Lower leg skin (tissue), 4 donors: ENCODE measurements at regions not wholly inside any gene's neighbourhood (a gene's known extent, or its start where the extent isn't known, plus 50 kb on each side); places are given as distances from the start of the nearest gene placed in this dataset.

Experiments used
- DNase-seq, 2 donors: peaks; one replicate each; pipeline ENCODE4 v3.0.0-alpha.2; 2019; ENCODE audit warnings: low spot score in 2 of 2
- H3K4me3 ChIP-seq: fragments of 200-600 bp; sonication (generic); 2 replicates; pipeline ENCODE4 v1.5.1; 2017; ENCODE audit warnings: mild to moderate bottlenecking, low read depth; ENCODE audit not compliant: poor library complexity, severe bottlenecking
- POLR2A ChIP-seq, 2 donors: fragments of 450-650 bp; IDR thresholded peaks; one replicate each; pipeline ENCODE4 v1.6.1; 2016 to 2017; ENCODE audit warnings: antibody characterized with exemption in 2 of 2, mild to moderate bottlenecking in 1 of 2, moderate library complexity in 1 of 2
- WGBS, 2 donors: methylation state at CpG; one replicate each; pipeline ENCODE4 v1.1.5; 2018; 5-methylcytosine and 5-hydroxymethylcytosine counted together
- intact Hi-C: fragments of 100-400 bp; cut with DNase I; formaldehyde crosslinking; loops from one replicate; pipeline ENCODE4 v1.15.0; 2023; ENCODE audit warnings: low total_unique reads
- TF ChIP-seq, protein P1 (sequence below), 3 donors: fragments of 450-650 bp; IDR thresholded peaks; one replicate each; pipeline ENCODE4 v1.5.1; 2016; ENCODE audit warnings: antibody characterized with exemption in 3 of 3, mild to moderate bottlenecking in 3 of 3, moderate library complexity in 2 of 3

DNA sequence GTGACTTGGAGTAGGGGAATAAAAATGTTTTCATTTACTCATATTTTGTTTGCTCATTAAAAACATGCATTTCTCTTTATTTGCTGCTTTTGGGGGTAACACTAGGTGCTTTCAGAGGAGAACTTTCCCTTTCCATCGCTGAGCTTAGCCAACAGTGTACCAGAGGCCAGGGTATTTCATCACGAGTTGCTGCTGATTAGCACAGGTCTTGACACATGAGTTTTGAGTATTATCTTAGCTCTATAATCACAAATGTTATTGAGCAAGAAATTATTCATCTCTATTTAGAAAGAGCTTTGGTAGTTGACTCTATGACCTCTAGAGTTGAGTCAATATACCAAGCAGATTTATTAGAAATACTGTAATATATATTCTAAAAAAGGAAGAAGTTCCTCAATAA, 375.9 kb downstream of the NXPH1 start:
- H3K4me3 ChIP-seq = no peak overlapping the region
- no peak for TF ChIP-seq POLR2A (IDR thresholded peaks at IDR 0.05)
- TF ChIP-seq, protein P1, sequence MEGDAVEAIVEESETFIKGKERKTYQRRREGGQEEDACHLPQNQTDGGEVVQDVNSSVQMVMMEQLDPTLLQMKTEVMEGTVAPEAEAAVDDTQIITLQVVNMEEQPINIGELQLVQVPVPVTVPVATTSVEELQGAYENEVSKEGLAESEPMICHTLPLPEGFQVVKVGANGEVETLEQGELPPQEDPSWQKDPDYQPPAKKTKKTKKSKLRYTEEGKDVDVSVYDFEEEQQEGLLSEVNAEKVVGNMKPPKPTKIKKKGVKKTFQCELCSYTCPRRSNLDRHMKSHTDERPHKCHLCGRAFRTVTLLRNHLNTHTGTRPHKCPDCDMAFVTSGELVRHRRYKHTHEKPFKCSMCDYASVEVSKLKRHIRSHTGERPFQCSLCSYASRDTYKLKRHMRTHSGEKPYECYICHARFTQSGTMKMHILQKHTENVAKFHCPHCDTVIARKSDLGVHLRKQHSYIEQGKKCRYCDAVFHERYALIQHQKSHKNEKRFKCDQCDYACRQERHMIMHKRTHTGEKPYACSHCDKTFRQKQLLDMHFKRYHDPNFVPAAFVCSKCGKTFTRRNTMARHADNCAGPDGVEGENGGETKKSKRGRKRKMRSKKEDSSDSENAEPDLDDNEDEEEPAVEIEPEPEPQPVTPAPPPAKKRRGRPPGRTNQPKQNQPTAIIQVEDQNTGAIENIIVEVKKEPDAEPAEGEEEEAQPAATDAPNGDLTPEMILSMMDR (IDR thresholded peaks at IDR 0.05) = no peak
- intact Hi-C loops = no loop called here
- DNase-seq = no peak
- 64 to 69% methylated on average over 2 of the region's 2 CpGs for WGBS, 2 donors

DNA sequence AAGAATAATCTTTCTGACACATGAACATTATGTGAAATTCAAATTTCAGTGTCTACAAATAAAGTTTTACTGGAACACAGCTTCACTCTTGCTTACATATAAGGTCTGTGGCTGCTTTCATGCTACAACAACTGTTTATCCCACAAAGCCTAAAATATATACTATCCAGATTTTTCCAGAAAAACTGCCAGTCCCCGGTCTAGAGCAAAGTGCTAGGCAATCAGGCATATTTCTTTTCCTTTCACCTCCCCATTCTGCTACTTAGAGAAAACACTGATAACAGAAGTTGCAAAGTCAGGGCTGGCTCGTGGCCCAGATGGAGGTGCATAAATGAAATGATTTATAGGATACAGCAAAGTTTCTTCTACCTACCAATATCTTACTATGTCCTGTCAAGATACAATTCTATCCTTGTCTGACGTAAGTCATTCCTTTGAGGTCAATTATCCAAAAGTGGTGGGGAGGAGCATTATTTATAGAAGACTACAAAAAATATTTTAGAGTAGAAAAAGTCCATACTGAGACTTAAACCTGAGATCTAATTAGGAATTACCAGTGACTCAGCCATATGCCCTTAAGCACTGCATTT, 384.1 kb downstream of the NXPH1 start:
- 27 to 40% methylated on average over 3 of the region's 3 CpGs for WGBS, 2 donors
- no peak for TF ChIP-seq POLR2A (IDR thresholded peaks at IDR 0.05)
- TF ChIP-seq, protein P1 (IDR thresholded peaks at IDR 0.05) = no peak
- intact Hi-C loops = no loop called here
- DNase-seq = no peak
- no peak overlapping the region for H3K4me3 ChIP-seq

DNA sequence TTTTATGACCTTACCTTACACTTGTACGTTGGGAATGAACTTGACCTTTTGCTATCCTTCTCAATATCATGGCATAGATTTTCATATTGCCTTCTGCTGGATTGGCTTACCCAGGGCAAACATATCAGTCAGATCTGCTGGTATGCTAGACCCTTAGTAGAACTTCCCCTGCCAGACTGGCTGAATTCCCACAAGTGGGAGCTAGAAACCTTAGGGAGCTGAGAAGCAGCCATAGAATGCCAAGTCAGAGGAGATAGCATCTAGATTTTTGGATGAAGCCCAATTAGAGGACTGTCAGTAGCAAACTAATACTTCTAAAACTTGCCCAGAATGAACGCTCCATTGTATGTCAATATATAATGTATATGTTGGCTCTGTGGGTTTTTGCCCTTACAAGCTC, 385.0 kb downstream of the NXPH1 start:
- intact Hi-C loops = no loop called here
- DNase-seq = no peak
- TF ChIP-seq POLR2A (IDR thresholded peaks at IDR 0.05) = no peak
- TF ChIP-seq, protein P1 (IDR thresholded peaks at IDR 0.05) = no peak
- H3K4me3 ChIP-seq = no peak overlapping the region
- WGBS, 2 donors = 53 to 66% methylated on average over 2 of the region's 2 CpGs

DNA sequence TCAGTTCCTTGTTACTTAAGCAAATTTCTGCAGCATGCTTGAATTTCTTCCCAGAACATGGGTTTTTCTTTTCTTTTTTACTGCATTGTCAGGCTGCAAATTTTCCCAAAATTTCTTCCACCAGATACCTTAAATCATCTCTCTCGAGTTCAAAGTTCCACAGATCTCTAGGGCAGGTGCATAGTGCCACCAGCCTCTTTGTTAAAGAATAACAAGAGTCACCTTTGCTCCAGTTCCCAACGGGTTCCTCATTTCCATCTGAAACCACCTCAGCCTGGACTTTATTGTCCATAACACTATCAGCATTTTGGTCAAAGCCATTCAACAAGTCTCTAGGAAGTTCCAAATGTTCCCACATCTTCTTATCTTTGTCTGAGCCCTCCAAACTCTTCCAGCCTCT, 389.2 kb downstream of the NXPH1 start:
- WGBS, 2 donors = 62 to 65% methylated on average over 2 of the region's 2 CpGs
- intact Hi-C loops = no loop called here
- TF ChIP-seq, protein P1 (IDR thresholded peaks at IDR 0.05) = no peak
- TF ChIP-seq POLR2A (IDR thresholded peaks at IDR 0.05) = no peak
- DNase-seq = no peak
- no peak overlapping the region for H3K4me3 ChIP-seq

DNA sequence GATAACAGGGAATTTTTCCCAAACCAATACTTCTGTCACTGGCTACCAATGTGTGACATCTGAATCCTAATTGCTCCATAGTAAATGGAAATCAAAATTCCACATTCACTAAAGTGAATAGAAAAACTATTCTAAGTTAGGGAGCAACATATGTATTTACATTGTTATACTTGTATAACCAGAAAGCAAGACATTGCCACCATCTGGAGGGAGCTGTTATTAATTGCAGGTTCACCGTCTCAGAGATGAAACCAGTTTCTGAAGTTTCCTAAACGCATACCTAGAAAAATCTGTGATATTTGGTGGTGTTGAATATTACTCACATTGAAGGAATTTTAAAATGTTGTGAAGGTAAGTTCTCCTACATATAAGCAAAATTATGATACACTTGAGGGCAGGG, 390.1 kb downstream of the NXPH1 start:
- 63 to 66% methylated on average over 2 of the region's 2 CpGs for WGBS, 2 donors
- intact Hi-C loops = no loop called here
- no peak overlapping the region for H3K4me3 ChIP-seq
- TF ChIP-seq POLR2A (IDR thresholded peaks at IDR 0.05) = no peak
- TF ChIP-seq, protein P1 (IDR thresholded peaks at IDR 0.05) = no peak
- DNase-seq = no peak

DNA sequence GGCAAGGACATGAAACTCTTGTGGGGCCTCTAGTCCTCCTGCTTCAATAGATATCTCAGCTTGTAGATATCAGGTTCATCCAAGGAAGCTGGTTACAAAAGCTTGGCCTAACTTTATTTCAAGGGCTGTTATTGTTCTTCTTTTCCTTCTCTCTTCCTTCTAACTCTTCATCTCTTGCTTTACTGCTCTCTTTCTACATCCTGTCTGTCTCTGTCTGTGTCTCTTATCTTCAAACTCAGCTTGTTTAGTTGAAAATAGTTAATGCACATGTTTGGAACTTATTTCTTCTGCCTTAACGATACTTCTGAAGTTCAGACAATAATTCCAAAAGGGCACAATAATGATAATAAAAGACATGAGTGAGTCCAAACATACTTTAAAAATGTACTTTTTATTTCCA, 393.9 kb downstream of the NXPH1 start:
- DNase-seq = no peak
- intact Hi-C loops = no loop called here
- no peak overlapping the region for H3K4me3 ChIP-seq
- 65 to 77% methylated on average over 1 of the region's 1 CpG for WGBS, 2 donors
- TF ChIP-seq, protein P1 (IDR thresholded peaks at IDR 0.05) = no peak
- TF ChIP-seq POLR2A (IDR thresholded peaks at IDR 0.05) = no peak
